ENCODE measurements at regions not wholly inside any gene's neighbourhood (a gene's known extent, or its start where the extent isn't known, plus 50 kb on each side); places are given as distances from the start of the nearest gene placed in this dataset.
A peak's percentile ranks its signal among the peaks of the same experiment; 100 is the strongest.
"Not testable (repeated sequence)": the region's sequence is repeated elsewhere in the genome, so short reads cannot be mapped to it uniquely, and the experiment has no call there.

DNA sequence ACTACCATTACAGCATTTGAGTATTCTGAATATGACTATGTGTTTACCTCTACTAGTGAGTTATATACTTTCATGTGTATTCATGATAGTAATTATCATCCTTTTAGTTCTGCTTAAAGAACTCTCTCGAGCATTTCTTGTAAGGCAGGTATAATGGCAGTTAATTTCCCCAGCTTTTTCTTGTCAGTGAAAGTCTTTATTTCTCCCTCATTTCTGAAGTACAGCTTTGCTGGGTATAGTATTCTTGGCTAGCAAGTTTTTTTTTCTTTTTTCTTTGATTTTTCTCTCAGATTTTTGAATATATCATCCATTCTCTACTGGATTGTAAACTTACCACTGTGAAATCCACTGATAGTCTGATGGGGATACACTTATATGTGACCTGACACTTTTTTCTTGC is 165.9 kb upstream of the ARHGAP5 start:
- no peak for DNase-seq
- Mint-ChIP-seq H3K9me3 (peaks cover 32% of the 10 kb centered on the region), H3K4me1 (no peaks in the 10 kb centered on the region), H3K27ac (no peak overlapping the region), H3K27me3 (peaks cover 3% of the 10 kb centered on the region), H3K4me3 (no peak overlapping the region), H3K36me3 (ENCODE audit: low read depth) (peaks cover 2% of the 10 kb centered on the region)
- ATAC-seq = no peak

DNA sequence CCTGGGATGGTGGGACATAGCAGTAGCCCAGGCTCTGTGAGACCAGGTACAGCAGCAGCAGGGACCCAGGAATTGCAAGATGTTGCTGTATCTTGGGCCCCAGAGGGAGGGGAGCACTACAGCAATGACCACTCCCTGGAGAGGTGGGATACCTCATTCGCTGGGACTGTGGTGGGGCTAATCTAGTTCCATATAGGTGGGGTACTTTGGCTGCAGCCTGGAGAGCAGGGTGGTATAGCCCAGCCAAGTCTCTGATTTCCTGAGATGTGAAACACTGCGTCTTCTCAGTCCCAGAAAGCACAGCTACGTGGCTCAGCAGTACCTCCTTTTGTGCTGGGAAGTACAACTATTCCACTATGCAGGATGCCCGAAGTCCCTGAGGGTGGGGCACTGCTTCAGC is 163.7 kb upstream of the ARHGAP5 start:
- Mint-ChIP-seq H3K4me1 (no peaks in the 10 kb centered on the region), H3K27me3 (no peaks in the 10 kb centered on the region), H3K27ac (no peak overlapping the region), H3K9me3 (peaks cover 32% of the 10 kb centered on the region), H3K4me3 (no peak overlapping the region), H3K36me3 (ENCODE audit: low read depth) (peaks cover 2% of the 10 kb centered on the region)
- DNase-seq = no peak
- ATAC-seq = no peak

DNA sequence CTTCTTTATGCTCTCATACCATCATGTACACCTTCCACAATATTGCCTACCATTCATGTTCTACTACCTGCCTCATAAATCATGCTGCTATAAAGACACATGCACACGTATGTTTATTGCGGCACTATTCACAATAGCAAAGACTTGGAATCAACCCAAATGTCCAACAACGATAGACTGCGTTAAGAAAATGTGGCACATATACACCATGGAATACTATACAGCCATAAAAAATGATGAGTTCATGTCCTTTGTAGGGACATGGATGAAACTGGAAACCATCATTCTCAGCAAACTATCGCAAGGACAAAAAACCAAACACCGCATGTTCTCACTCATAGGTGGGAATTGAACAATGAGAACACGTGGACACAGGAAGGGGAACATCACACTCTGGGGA is 158.8 kb upstream of the ARHGAP5 start:
- H3K27me3 Mint-ChIP-seq; H3K4me1 Mint-ChIP-seq; H3K36me3 Mint-ChIP-seq (ENCODE audit: low read depth); H3K27ac Mint-ChIP-seq; H3K4me3 Mint-ChIP-seq; DNase-seq; ATAC-seq; H3K9me3 Mint-ChIP-seq: not testable (repeated sequence)

GRCh38 chr14:31920001-31920400 is 157.1 kb upstream of the ARHGAP5 start:
- Mint-ChIP-seq H3K36me3 (ENCODE audit: low read depth) (no peaks in the 10 kb centered on the region), H3K27me3 (peaks cover 5% of the 10 kb centered on the region), H3K4me1 (no peaks in the 10 kb centered on the region), H3K9me3 (no peaks in the 10 kb centered on the region), H3K4me3 (no peak overlapping the region), H3K27ac (no peak overlapping the region)
- ATAC-seq (no peak), DNase-seq (no peak)

DNA sequence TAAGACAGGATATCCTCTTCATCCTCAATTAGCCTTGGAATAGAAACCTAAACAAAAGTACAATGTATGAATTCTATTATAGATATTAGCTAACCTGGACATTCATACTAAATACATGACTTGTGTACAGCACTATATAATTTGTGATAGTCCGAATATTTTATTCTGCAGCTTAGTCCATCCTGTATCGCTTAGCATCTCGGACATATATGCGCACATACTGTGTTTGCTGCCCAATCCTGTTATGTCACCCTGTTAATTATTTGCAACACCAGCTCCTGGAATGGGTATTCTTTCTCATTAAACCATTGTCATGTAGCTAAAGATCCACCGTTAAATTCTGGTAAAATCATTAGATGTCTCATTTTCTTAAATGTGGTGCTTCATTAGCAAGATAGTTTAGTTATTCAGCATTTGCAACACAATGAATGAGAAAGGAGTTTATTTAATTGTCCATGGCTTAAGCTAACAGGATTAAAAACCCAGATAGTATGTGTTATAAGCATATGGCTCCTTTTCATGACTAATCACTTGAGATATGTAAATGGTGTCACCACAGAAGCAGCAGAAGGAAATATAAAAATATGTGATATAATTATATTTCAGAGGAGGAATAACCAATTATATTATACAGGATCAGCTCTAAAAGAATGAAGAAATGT is 156.0 kb upstream of the ARHGAP5 start:
- Mint-ChIP-seq H3K4me1 (no peaks in the 10 kb centered on the region), H3K36me3 (ENCODE audit: low read depth) (no peaks in the 10 kb centered on the region), H3K9me3 (no peaks in the 10 kb centered on the region), H3K27ac (no peak overlapping the region), H3K27me3 (peaks cover 5% of the 10 kb centered on the region), H3K4me3 (no peak overlapping the region)
- ATAC-seq (no peak), DNase-seq (no peak)

GRCh38 chr14:31921721-31922120 is 155.4 kb upstream of the ARHGAP5 start:
- H3K4me3 Mint-ChIP-seq = no peak overlapping the region
- H3K27ac Mint-ChIP-seq = no peak overlapping the region
- no peaks in the 10 kb centered on the region for H3K36me3 Mint-ChIP-seq (ENCODE audit: low read depth)
- ATAC-seq (no peak), DNase-seq (no peak)
- H3K9me3 Mint-ChIP-seq = no peaks in the 10 kb centered on the region
- H3K4me1 Mint-ChIP-seq = no peaks in the 10 kb centered on the region
- H3K27me3 Mint-ChIP-seq = peaks cover 5% of the 10 kb centered on the region

DNA sequence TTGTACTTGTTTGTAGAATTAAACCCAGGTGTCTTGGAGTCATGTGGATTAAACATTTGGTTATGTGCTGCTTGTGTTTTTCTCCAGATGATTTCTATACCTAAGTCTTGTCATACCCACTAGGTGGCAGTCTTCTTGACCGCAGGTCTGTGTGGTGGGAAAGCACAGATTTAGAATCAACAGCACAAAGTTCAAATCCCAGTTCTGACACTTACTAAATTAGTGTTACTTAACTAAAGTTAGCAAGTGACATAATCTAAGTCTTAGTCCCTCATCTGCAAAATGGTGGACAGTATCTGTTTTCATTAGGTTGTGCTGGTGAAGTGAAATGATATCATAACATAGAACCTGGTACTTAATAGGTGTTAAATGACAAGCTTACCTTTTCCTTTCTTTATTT is 151.0 kb upstream of the ARHGAP5 start:
- Mint-ChIP-seq H3K27ac (no peak overlapping the region), H3K4me3 (no peak overlapping the region), H3K36me3 (ENCODE audit: low read depth) (no peaks in the 10 kb centered on the region), H3K9me3 (no peaks in the 10 kb centered on the region), H3K27me3 (no peaks in the 10 kb centered on the region), H3K4me1 (peaks cover 6% of the 10 kb centered on the region)
- DNase-seq (peak; percentile 8), ATAC-seq (no peak)

DNA sequence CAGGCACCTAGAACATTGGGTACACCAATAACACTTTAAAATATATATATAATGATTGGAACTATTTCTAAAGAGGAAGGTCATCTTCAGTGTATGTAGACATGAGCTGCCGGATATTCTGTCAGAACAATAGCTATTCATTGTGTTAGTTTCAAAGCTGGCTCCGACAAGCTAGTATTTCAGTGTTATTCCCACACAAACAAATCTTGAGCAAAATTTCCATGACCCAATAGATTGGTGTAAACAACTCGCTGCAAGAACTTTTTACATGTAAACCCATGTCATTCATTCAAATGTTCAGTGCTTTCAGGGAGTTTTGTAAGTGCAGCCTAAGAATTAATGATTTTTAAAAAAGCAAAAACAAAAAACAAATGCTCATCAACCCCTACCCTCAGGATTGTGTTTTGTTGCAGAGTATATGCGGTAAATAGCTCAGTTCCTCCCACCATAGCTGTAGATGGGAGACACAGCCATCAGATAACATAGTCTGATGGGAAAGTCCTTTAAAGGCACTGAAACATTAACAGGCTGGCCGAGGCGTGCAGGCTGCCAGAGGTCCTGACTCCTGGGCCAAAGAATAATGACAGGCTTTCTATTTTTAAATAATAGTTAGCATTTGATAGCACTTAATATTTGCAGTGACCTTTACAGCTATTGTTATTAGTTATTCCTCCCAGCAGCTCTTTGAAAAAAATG is 150.3 kb upstream of the ARHGAP5 start:
- H3K27me3 Mint-ChIP-seq = no peaks in the 10 kb centered on the region
- DNase-seq = no peak
- H3K36me3 Mint-ChIP-seq (ENCODE audit: low read depth) = no peaks in the 10 kb centered on the region
- no peaks in the 10 kb centered on the region for H3K9me3 Mint-ChIP-seq
- no peak overlapping the region for H3K27ac Mint-ChIP-seq
- no peak for ATAC-seq
- no peak overlapping the region for H3K4me3 Mint-ChIP-seq
- peaks cover 6% of the 10 kb centered on the region for H3K4me1 Mint-ChIP-seq

DNA sequence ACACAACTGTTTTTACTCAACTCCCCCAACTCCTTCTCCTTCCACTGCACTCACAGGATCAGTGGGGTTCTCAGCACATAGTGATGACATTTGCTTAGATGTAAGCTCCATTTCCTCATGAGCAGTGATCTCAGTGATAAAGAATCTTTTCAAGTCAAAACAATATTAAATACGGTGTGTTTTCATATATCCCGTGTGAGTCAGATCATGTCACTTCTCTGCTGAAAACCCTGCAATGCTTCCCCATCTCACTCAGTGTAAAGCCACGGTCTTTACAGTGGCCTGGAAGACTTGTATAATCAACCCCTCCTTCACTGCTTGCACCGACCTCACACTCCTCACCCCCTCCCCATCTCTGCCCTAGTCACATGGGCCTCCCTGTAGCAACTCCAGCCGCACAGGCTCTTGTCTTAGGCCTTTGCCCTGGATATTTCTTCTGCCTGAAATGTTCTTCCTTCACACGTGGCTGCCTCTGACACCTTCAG is 149.7 kb upstream of the ARHGAP5 start:
- ATAC-seq = peak; percentile 53

GRCh38 chr14:31930070-31930469 is 147.0 kb upstream of the ARHGAP5 start:
- H3K4me3 Mint-ChIP-seq = no peak overlapping the region
- H3K36me3 Mint-ChIP-seq (ENCODE audit: low read depth) = no peaks in the 10 kb centered on the region
- H3K4me1 Mint-ChIP-seq = peaks cover 6% of the 10 kb centered on the region
- ATAC-seq = no peak
- no peaks in the 10 kb centered on the region for H3K27me3 Mint-ChIP-seq
- no peak overlapping the region for H3K27ac Mint-ChIP-seq
- no peak for DNase-seq
- H3K9me3 Mint-ChIP-seq = no peaks in the 10 kb centered on the region

More for the DNA sequence above, 149.7 kb upstream of the ARHGAP5 start:
- H3K4me3 Mint-ChIP-seq = no peak overlapping the region
- H3K9me3 Mint-ChIP-seq = no peaks in the 10 kb centered on the region
- no peak for DNase-seq
- H3K36me3 Mint-ChIP-seq (ENCODE audit: low read depth) = no peaks in the 10 kb centered on the region
- H3K4me1 Mint-ChIP-seq = peaks cover 6% of the 10 kb centered on the region
- H3K27me3 Mint-ChIP-seq = no peaks in the 10 kb centered on the region
- H3K27ac Mint-ChIP-seq = no peak overlapping the region

GRCh38 chr14:31930493-31931240 is 146.4 kb upstream of the ARHGAP5 start:
- H3K36me3 Mint-ChIP-seq (ENCODE audit: low read depth) = no peaks in the 10 kb centered on the region
- H3K27ac Mint-ChIP-seq = no peak overlapping the region
- peaks cover 6% of the 10 kb centered on the region for H3K4me1 Mint-ChIP-seq
- DNase-seq (no peak), ATAC-seq (peak; percentile 69)
- H3K9me3 Mint-ChIP-seq = no peaks in the 10 kb centered on the region
- H3K27me3 Mint-ChIP-seq = no peaks in the 10 kb centered on the region
- no peak overlapping the region for H3K4me3 Mint-ChIP-seq

DNA sequence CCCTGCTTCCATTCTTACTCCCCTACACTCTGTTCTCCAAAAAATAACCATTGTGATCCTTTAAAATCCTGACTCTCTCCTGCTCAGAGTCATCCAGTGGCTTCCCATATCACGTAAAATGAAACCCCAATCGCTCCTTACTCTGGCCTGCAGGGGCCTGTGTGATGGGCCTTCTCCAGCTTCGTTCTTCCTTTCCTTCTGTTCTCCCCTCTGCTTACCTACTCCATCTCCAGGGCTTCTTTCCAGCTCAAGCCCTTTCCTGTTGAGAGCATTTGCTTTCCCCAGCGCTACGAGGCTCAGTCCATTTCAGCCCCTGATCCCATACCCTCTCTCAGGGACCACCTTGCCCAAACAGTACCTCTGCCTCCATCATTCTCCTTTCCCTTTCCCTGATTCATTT is 144.4 kb upstream of the ARHGAP5 start:
- Mint-ChIP-seq H3K36me3 (ENCODE audit: low read depth) (no peaks in the 10 kb centered on the region), H3K4me1 (peaks cover 6% of the 10 kb centered on the region), H3K27me3 (no peaks in the 10 kb centered on the region), H3K9me3 (no peaks in the 10 kb centered on the region), H3K4me3 (no peak overlapping the region), H3K27ac (no peak overlapping the region)
- DNase-seq (no peak), ATAC-seq (no peak)

DNA sequence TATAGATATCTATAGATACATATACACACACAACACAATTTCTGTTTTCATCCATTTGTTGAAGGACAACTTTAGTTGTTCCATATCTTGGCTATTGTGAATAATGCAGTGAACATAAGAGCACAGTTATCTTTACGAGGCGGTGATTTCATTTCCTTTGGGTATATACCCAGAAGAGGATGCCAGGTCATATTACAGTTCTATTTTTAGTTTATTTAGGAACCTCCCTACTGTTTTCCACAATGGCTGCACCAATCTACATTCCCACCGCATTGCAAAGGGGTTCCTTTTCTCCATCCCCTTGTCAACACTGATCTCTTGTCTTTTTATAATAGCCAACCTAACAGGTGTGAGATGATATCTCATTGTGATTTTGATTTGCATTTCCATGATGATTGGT is 143.4 kb upstream of the ARHGAP5 start:
- no peaks in the 10 kb centered on the region for H3K9me3 Mint-ChIP-seq
- no peak overlapping the region for H3K27ac Mint-ChIP-seq
- DNase-seq (no peak), ATAC-seq (no peak)
- H3K27me3 Mint-ChIP-seq = no peaks in the 10 kb centered on the region
- no peaks in the 10 kb centered on the region for H3K36me3 Mint-ChIP-seq (ENCODE audit: low read depth)
- peaks cover 9% of the 10 kb centered on the region for H3K4me1 Mint-ChIP-seq
- no peak overlapping the region for H3K4me3 Mint-ChIP-seq

DNA sequence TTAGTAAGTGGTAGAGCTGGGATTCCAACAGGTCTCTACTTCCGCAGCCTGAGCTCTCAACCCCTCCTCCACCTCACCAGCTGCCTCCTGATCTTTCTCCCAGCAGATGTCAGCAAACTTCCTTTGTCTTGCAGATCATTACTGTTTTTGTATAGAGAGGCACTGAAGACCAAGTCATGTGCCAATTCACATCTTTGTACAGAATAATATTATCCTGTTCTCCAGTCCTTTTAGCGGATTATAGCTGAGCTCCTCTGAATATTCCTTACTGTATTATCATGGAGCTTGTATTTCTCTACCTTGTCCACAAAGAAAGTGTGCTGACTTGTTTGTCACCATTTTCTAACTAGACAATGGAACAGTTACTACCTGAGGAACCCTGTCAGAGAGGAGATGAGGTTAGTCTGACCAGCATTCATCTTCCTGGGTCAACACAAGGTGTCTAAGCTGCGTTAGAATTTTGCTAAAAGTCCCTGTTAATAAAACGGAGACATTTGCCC is 142.3 kb upstream of the ARHGAP5 start:
- H3K27ac Mint-ChIP-seq = no peak overlapping the region
- DNase-seq (no peak), ATAC-seq (no peak)
- no peaks in the 10 kb centered on the region for H3K9me3 Mint-ChIP-seq
- no peaks in the 10 kb centered on the region for H3K36me3 Mint-ChIP-seq (ENCODE audit: low read depth)
- H3K4me1 Mint-ChIP-seq = peaks cover 9% of the 10 kb centered on the region
- H3K27me3 Mint-ChIP-seq = no peaks in the 10 kb centered on the region
- H3K4me3 Mint-ChIP-seq = no peak overlapping the region

- H3K27me3 Mint-ChIP-seq = no peaks in the 10 kb centered on the region
- peaks cover 9% of the 10 kb centered on the region for H3K4me1 Mint-ChIP-seq
Measured at GRCh38 chr14:31935391-31935790, 141.7 kb upstream of the ARHGAP5 start.

More at GRCh38 chr14:31935391-31935790, 141.7 kb upstream of the ARHGAP5 start:
- H3K36me3 Mint-ChIP-seq (ENCODE audit: low read depth) = no peaks in the 10 kb centered on the region
- H3K9me3 Mint-ChIP-seq = no peaks in the 10 kb centered on the region
- no peak overlapping the region for H3K27ac Mint-ChIP-seq
- H3K4me3 Mint-ChIP-seq = no peak overlapping the region
- no peak for DNase-seq
- ATAC-seq = no peak

All from activated naive CD8-positive, alpha-beta T cell treated with anti-CD3 and anti-CD28 coated beads, Interleukin-2, amount 50 U/mL, for 24 hours (primary cell).